ENCODE measurements at regions not wholly inside any gene's neighbourhood (a gene's known extent, or its start where the extent isn't known, plus 50 kb on each side); places are given as distances from the start of the nearest gene placed in this dataset.
A peak's percentile ranks its signal among the peaks of the same experiment; 100 is the strongest.

DNA sequence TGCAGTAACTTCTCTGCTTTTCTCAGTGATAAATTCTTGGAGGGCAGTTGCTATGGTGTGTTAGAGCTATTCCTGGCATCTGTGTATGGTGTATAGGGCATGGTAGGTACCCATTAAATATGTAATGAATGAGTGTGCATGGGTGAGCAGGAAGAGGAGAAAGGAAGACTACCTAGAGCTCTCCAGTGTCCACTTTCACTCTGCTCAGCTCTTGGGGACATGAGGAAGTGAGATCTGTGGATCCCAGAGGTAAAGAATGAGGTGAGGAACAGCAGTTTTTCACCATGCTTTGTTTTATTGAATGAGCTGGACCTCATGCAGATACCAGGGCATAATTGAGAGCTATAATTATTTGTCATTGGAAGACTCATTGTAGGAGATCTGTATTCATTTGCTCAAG is 444.8 kb upstream of the RGS6 start:
- H3K36me3 Mint-ChIP-seq, result peaks cover 0 to 10% (median 8%) of the 10 kb centered on the region in 3 donors
- DNase-seq, result no peak
- H3K27me3 Mint-ChIP-seq (ENCODE audit: low read depth in 3 of 3), result no peaks in the 10 kb centered on the region
- no peak overlapping the region for H3K4me3 Mint-ChIP-seq
- H3K9me3 Mint-ChIP-seq, result peaks cover 0 to 1% (median 0%) of the 10 kb centered on the region in 6 donors
- peaks cover 0 to 6% of the 10 kb centered on the region in 2 donors for H3K4me1 Mint-ChIP-seq
- H3K27ac Mint-ChIP-seq, result no peak overlapping the region

DNA sequence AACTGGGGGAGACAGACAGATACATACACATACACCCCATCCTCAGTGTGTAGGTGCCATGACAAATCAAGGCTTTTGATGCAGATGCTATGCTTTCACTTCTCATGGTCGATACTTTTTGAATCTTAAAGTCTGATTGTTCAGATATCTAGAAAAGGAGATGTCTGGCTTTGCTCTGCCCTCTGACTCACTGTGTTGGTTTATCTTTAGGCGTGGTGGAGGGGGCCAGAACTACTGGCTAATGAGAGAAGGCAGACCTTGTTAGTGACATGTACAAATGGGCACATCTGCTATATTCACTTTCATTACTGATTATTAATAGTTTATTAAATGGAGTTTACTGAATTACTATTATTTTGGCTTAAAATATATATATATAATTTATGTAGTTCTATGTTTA is 444.3 kb upstream of the RGS6 start:
- Mint-ChIP-seq H3K27ac (no peak overlapping the region), H3K27me3 (ENCODE audit: low read depth in 3 of 3) (no peaks in the 10 kb centered on the region)

DNA sequence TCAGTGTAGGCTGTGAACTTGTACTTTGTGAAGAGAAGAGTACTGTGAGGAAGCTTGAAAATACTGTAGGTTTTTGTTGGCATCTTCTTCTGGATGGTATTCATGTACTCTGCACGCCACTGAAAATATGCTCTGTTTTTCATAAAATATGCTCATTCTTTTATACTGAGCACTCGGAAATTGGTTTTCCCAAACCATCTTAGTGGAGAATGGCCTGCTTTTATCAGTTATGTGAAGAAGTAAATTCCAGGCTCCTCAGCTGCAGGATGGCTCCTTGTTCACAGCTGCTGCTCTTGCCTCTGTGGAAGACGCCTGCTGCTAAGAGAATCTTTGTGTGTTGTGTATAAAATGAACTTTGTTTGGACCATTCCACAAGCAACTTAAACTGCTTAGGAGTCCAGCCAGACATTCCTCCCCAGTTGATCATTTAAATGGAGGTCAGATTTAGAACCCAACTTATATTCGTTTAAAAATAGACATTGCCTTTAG is 443.5 kb upstream of the RGS6 start:
- Mint-ChIP-seq H3K27ac (no peak overlapping the region), H3K9me3 (peaks cover 0 to 1% (median 0%) of the 10 kb centered on the region in 6 donors), H3K27me3 (ENCODE audit: low read depth in 3 of 3) (no peaks in the 10 kb centered on the region), H3K4me1 (peaks cover 0 to 6% of the 10 kb centered on the region in 2 donors), H3K36me3 (peaks cover 0 to 6% (median 2%) of the 10 kb centered on the region in 3 donors), H3K4me3 (no peak overlapping the region)
- DNase-seq, result no peak

More for the DNA sequence above, 444.3 kb upstream of the RGS6 start:
- no peak for DNase-seq
- peaks cover 0 to 6% of the 10 kb centered on the region in 2 donors for H3K4me1 Mint-ChIP-seq
- peaks cover 0 to 1% (median 0%) of the 10 kb centered on the region in 6 donors for H3K9me3 Mint-ChIP-seq
- no peak overlapping the region for H3K4me3 Mint-ChIP-seq
- H3K36me3 Mint-ChIP-seq, result peaks cover 0 to 8% (median 8%) of the 10 kb centered on the region in 3 donors

DNA sequence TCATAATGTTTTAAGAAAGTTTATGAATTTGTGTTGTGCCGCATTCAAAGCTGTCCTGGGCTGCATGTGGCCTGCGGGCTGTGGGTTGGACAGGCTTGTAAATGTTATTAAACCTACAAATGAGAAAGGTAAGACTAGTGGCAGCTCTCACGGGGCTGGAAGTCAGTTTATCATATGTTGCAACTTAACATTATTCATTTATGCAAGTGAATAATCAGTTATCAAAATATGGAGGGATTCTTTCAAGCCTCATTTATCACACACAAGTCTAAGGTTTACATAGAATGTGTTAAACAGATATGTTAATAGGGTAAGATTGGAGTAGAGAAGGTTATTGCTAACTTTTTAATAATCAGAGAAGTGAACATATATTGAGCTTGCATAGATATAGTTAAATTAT is 442.5 kb upstream of the RGS6 start:
- Mint-ChIP-seq H3K4me3 (no peak overlapping the region), H3K4me1 (peaks cover 0 to 6% of the 10 kb centered on the region in 2 donors), H3K36me3 (peaks cover 0 to 3% (median 0%) of the 10 kb centered on the region in 3 donors), H3K27ac (no peak overlapping the region), H3K27me3 (ENCODE audit: low read depth in 3 of 3) (no peaks in the 10 kb centered on the region), H3K9me3 (peaks cover 0 to 1% (median 0%) of the 10 kb centered on the region in 6 donors)
- DNase-seq, result no peak

GRCh38 chr14:71491931-71492330 is 440.3 kb upstream of the RGS6 start:
- Mint-ChIP-seq H3K4me3 (no peak overlapping the region), H3K27ac (peak overlapping the region in 2 of 6 donors; percentile 28 to 66), H3K9me3 (peaks cover 0 to 1% (median 0%) of the 10 kb centered on the region in 6 donors), H3K36me3 (peaks cover 0 to 7% (median 0%) of the 10 kb centered on the region in 3 donors), H3K27me3 (ENCODE audit: low read depth in 3 of 3) (no peaks in the 10 kb centered on the region), H3K4me1 (peaks cover 0 to 6% of the 10 kb centered on the region in 2 donors)
- no peak for DNase-seq

- no peak for DNase-seq
- Mint-ChIP-seq H3K9me3 (peaks cover 0 to 1% (median 0%) of the 10 kb centered on the region in 6 donors), H3K27me3 (ENCODE audit: low read depth in 3 of 3) (no peaks in the 10 kb centered on the region), H3K4me1 (peaks cover under 1 to 6% of the 10 kb centered on the region in 2 donors), H3K4me3 (no peak overlapping the region), H3K36me3 (peaks cover 0 to 5% (median 0%) of the 10 kb centered on the region in 3 donors), H3K27ac (no peak overlapping the region)
Observed at GRCh38 chr14:71492346-71492745, 439.9 kb upstream of the RGS6 start.

- Mint-ChIP-seq H3K27ac (peak overlapping the region in 1 of 6 donors; percentile 32), H3K4me3 (no peak overlapping the region), H3K9me3 (peaks cover 0 to 2% (median 0%) of the 10 kb centered on the region in 6 donors), H3K27me3 (ENCODE audit: low read depth in 3 of 3) (no peaks in the 10 kb centered on the region), H3K36me3 (peaks cover 0 to 5% (median 0%) of the 10 kb centered on the region in 3 donors), H3K4me1 (peaks cover 0 to 13% of the 10 kb centered on the region in 2 donors)
- DNase-seq, result no peak
Observed at GRCh38 chr14:71497645-71498086, 434.6 kb upstream of the RGS6 start.

- Mint-ChIP-seq H3K27ac (peak overlapping the region in 1 of 6 donors; percentile 21), H3K4me1 (peaks cover 0 to 13% of the 10 kb centered on the region in 2 donors), H3K27me3 (ENCODE audit: low read depth in 3 of 3) (no peaks in the 10 kb centered on the region), H3K9me3 (peaks cover 0 to 2% (median 0%) of the 10 kb centered on the region in 6 donors), H3K36me3 (peaks cover 0 to 5% (median 0%) of the 10 kb centered on the region in 3 donors), H3K4me3 (no peak overlapping the region)
- no peak for DNase-seq
Observed at GRCh38 chr14:71498212-71498611, 434.0 kb upstream of the RGS6 start.

DNA sequence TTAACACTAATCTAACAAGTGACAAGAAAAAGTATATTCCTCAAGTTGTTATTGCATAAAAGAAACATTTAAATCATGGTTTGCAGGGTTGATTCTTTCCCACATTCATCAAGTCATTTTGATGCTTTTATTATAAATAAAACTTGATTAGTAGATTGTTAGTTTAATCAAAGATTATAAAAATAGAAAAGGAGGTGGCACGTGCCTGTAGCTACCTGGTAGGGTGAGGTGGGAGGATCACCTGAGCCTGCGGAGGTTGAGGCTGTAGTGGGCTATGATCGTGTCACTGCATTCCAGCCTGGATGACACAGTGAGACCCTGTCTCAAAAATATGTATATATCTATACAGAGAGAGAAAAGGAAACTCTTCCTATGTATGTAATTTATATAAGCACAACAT is 433.2 kb upstream of the RGS6 start:
- H3K36me3 Mint-ChIP-seq, result peaks cover 0 to 5% (median 0%) of the 10 kb centered on the region in 3 donors
- H3K27ac Mint-ChIP-seq, result no peak overlapping the region
- no peak overlapping the region for H3K4me3 Mint-ChIP-seq
- peaks cover 0 to 13% of the 10 kb centered on the region in 2 donors for H3K4me1 Mint-ChIP-seq
- DNase-seq, result no peak
- H3K9me3 Mint-ChIP-seq, result peaks cover 0 to 2% (median 0%) of the 10 kb centered on the region in 6 donors
- no peaks in the 10 kb centered on the region for H3K27me3 Mint-ChIP-seq (ENCODE audit: low read depth in 3 of 3)

DNA sequence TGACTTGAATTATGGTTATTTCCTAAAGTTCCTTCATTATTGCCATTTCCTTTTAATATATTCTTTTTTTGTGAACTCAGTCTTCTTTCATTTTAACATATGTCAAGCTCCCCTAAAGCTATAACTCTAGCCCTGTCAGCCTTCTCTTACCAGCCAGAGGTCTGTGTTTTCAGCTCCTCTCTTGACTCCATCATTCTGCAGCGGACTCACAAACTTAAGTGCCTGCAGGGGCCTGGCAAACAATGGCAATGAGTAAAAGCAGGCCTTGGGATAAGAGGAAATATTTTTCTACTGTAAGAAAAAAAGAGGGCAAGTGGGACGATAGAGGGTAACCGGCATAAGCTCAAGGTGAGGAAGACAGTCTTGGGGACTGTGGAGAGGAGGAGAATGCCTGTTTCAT is 424.5 kb upstream of the RGS6 start:
- Mint-ChIP-seq H3K4me1 (no peaks in the 10 kb centered on the region), H3K4me3 (no peak overlapping the region), H3K27ac (peak overlapping the region in 1 of 6 donors; percentile 7), H3K27me3 (ENCODE audit: low read depth in 3 of 3) (no peaks in the 10 kb centered on the region), H3K9me3 (no peaks in the 10 kb centered on the region), H3K36me3 (peaks cover 1 to 10% (median 1%) of the 10 kb centered on the region in 3 donors)
- no peak for DNase-seq

DNA sequence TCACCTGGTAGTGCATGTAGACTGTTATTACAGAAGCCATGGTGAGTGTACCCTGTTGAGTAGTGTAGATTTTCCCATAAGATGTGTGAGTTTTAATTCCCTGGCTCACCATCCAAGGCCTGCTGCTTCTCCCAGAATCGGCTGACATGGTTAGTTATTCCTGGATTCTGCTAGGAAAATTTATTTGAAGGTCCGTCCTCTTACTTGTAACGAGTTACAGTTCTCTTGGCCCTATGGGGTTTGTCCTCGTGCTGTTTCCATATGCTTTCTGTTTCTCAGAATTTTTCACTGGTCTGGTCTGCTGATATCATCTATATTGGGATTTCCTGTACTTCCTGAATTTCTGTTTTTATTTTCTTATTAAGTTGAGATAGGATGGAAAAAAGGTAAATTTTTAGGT is 423.3 kb upstream of the RGS6 start:
- Mint-ChIP-seq H3K4me3 (no peak overlapping the region), H3K27me3 (ENCODE audit: low read depth in 3 of 3) (no peaks in the 10 kb centered on the region), H3K4me1 (no peaks in the 10 kb centered on the region), H3K27ac (peak overlapping the region in 1 of 6 donors; percentile 51), H3K9me3 (no peaks in the 10 kb centered on the region), H3K36me3 (peaks cover 7 to 18% (median 10%) of the 10 kb centered on the region in 3 donors)
- DNase-seq, result no peak

- DNase-seq, result no peak
- H3K36me3 Mint-ChIP-seq, result peaks cover 13 to 18% (median 17%) of the 10 kb centered on the region in 3 donors
- H3K27ac Mint-ChIP-seq, result no peak overlapping the region
- H3K27me3 Mint-ChIP-seq (ENCODE audit: low read depth in 3 of 3), result no peaks in the 10 kb centered on the region
- H3K9me3 Mint-ChIP-seq, result no peaks in the 10 kb centered on the region
- no peak overlapping the region for H3K4me3 Mint-ChIP-seq
- H3K4me1 Mint-ChIP-seq, result no peaks in the 10 kb centered on the region
Observed at GRCh38 chr14:71511152-71511551, 421.1 kb upstream of the RGS6 start.

GRCh38 chr14:71514941-71515919 is 417.0 kb upstream of the RGS6 start:
- H3K4me3 Mint-ChIP-seq, result no peak overlapping the region
- no peaks in the 10 kb centered on the region for H3K9me3 Mint-ChIP-seq

More at GRCh38 chr14:71514941-71515919, 417.0 kb upstream of the RGS6 start:
- no peaks in the 10 kb centered on the region for H3K4me1 Mint-ChIP-seq
- peaks cover 13 to 20% (median 13%) of the 10 kb centered on the region in 3 donors for H3K36me3 Mint-ChIP-seq
- peak overlapping the region in 1 of 6 donors; percentile 64 for H3K27ac Mint-ChIP-seq
- no peak for DNase-seq
- no peaks in the 10 kb centered on the region for H3K27me3 Mint-ChIP-seq (ENCODE audit: low read depth in 3 of 3)
